ENCODE measurements at regions not wholly inside any gene's neighbourhood (a gene's known extent, or its start where the extent isn't known, plus 50 kb on each side); places are given as distances from the start of the nearest gene placed in this dataset.

- Histone ChIP-seq H3K27ac (ENCODE audit: low read depth in 2 of 2, low read length in 2 of 2) (peak overlapping the region in 1 of 2 donors; percentile 36), H3K27me3 (ENCODE audit: control insufficient read depth in 2 of 2, insufficient read depth in 2 of 2, low read length in 2 of 2) (no peaks in the 10 kb centered on the region), H3K9me3 (ENCODE audit: control insufficient read depth in 2 of 2, low read length in 2 of 2) (no peaks in the 10 kb centered on the region), H3K4me1 (ENCODE audit: control insufficient read depth in 2 of 2, insufficient read depth in 2 of 2, low read length in 2 of 2) (peaks cover 0 to 5% of the 10 kb centered on the region in 2 donors), H3K9ac (ENCODE audit: low read depth in 1 of 2, low read length in 2 of 2) (no peak overlapping the region), H3K4me3 (ENCODE audit: low read length in 2 of 2) (no peak overlapping the region), H3K36me3 (ENCODE audit: control insufficient read depth in 2 of 2, insufficient read depth in 2 of 2, low read length in 2 of 2) (no peaks in the 10 kb centered on the region)
Measured at GRCh38 chr16:54503011-54503855, 216.6 kb upstream of the IRX3 start.

- H3K9me3 ChIP-seq (ENCODE audit: control insufficient read depth in 2 of 2, low read length in 2 of 2): no peaks in the 10 kb centered on the region
- H3K9ac ChIP-seq (ENCODE audit: low read depth in 1 of 2, low read length in 2 of 2): no peak overlapping the region
- no peak overlapping the region for H3K27ac ChIP-seq (ENCODE audit: low read depth in 2 of 2, low read length in 2 of 2)
- H3K27me3 ChIP-seq (ENCODE audit: control insufficient read depth in 2 of 2, insufficient read depth in 2 of 2, low read length in 2 of 2): no peaks in the 10 kb centered on the region
- H3K4me1 ChIP-seq (ENCODE audit: control insufficient read depth in 2 of 2, insufficient read depth in 2 of 2, low read length in 2 of 2): peaks cover 0 to 5% of the 10 kb centered on the region in 2 donors
- no peak overlapping the region for H3K4me3 ChIP-seq (ENCODE audit: low read length in 2 of 2)
- H3K36me3 ChIP-seq (ENCODE audit: control insufficient read depth in 2 of 2, insufficient read depth in 2 of 2, low read length in 2 of 2): no peaks in the 10 kb centered on the region
Measured at GRCh38 chr16:54501797-54502196, 215.2 kb upstream of the IRX3 start.

DNA sequence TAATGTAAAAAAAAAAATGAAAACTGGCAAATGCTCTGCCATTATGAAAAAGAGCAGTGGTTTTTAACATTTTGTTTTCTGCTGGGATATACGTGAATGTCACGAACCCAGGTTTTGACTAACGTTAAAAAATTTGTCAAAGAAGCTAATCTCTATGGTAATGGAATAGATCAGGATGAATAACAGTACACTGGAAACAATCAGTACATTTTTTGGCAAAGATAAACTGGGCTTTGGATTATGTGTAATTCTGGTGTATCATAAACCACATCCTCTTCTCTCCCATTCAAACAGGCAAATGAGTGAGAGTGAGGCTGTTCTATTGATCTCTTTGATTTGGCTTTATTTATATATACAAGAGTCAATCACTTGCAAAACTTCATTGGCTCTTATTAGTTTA lies 207.0 kb upstream of the IRX3 start:
- H3K27ac ChIP-seq (ENCODE audit: low read depth in 2 of 2, low read length in 2 of 2): no peak overlapping the region
- no peaks in the 10 kb centered on the region for H3K27me3 ChIP-seq (ENCODE audit: control insufficient read depth in 2 of 2, insufficient read depth in 2 of 2, low read length in 2 of 2)
- H3K4me1 ChIP-seq (ENCODE audit: control insufficient read depth in 2 of 2, insufficient read depth in 2 of 2, low read length in 2 of 2): peaks cover 0 to 7% of the 10 kb centered on the region in 2 donors
- H3K9ac ChIP-seq (ENCODE audit: low read depth in 1 of 2, low read length in 2 of 2): no peak overlapping the region
- H3K4me3 ChIP-seq (ENCODE audit: low read length in 2 of 2): no peak overlapping the region
- H3K9me3 ChIP-seq (ENCODE audit: control insufficient read depth in 2 of 2, low read length in 2 of 2): no peaks in the 10 kb centered on the region
- H3K36me3 ChIP-seq (ENCODE audit: control insufficient read depth in 2 of 2, insufficient read depth in 2 of 2, low read length in 2 of 2): no peaks in the 10 kb centered on the region

GRCh38 chr16:54493061-54493460 lies 206.5 kb upstream of the IRX3 start:
- Histone ChIP-seq H3K9me3 (ENCODE audit: control insufficient read depth in 2 of 2, low read length in 2 of 2) (no peaks in the 10 kb centered on the region), H3K4me3 (ENCODE audit: low read length in 2 of 2) (no peak overlapping the region), H3K36me3 (ENCODE audit: control insufficient read depth in 2 of 2, insufficient read depth in 2 of 2, low read length in 2 of 2) (no peaks in the 10 kb centered on the region)

DNA sequence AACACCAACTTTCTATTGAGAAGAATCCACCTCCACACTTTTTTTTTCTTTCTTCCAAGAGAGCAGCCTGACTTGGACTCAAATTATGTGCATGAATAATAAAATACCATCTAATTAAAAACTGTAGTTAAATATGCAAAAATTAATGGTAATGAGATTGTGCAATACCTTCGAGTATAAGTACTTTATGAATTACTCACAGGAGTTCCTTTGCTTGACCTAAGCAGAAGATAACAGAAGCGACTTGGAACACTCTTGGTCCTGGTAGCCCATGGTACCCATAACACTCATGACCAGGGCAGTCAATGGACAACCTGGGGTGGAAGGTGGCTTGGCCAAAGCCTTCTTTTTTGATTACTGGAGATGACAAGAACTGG lies 203.5 kb upstream of the IRX3 start:
- no peaks in the 10 kb centered on the region for H3K9me3 ChIP-seq (ENCODE audit: control insufficient read depth in 2 of 2, low read length in 2 of 2)
- no peaks in the 10 kb centered on the region for H3K36me3 ChIP-seq (ENCODE audit: control insufficient read depth in 2 of 2, insufficient read depth in 2 of 2, low read length in 2 of 2)
- H3K4me1 ChIP-seq (ENCODE audit: control insufficient read depth in 2 of 2, insufficient read depth in 2 of 2, low read length in 2 of 2): peaks cover 0 to 7% of the 10 kb centered on the region in 2 donors
- H3K4me3 ChIP-seq (ENCODE audit: low read length in 2 of 2): no peak overlapping the region
- H3K27me3 ChIP-seq (ENCODE audit: control insufficient read depth in 2 of 2, insufficient read depth in 2 of 2, low read length in 2 of 2): no peaks in the 10 kb centered on the region
- H3K27ac ChIP-seq (ENCODE audit: low read depth in 2 of 2, low read length in 2 of 2): no peak overlapping the region
- no peak overlapping the region for H3K9ac ChIP-seq (ENCODE audit: low read depth in 1 of 2, low read length in 2 of 2)

More at GRCh38 chr16:54493061-54493460, 206.5 kb upstream of the IRX3 start:
- H3K27me3 ChIP-seq (ENCODE audit: control insufficient read depth in 2 of 2, insufficient read depth in 2 of 2, low read length in 2 of 2): no peaks in the 10 kb centered on the region
- H3K27ac ChIP-seq (ENCODE audit: low read depth in 2 of 2, low read length in 2 of 2): no peak overlapping the region
- H3K4me1 ChIP-seq (ENCODE audit: control insufficient read depth in 2 of 2, insufficient read depth in 2 of 2, low read length in 2 of 2): peaks cover 0 to 7% of the 10 kb centered on the region in 2 donors
- no peak overlapping the region for H3K9ac ChIP-seq (ENCODE audit: low read depth in 1 of 2, low read length in 2 of 2)

DNA sequence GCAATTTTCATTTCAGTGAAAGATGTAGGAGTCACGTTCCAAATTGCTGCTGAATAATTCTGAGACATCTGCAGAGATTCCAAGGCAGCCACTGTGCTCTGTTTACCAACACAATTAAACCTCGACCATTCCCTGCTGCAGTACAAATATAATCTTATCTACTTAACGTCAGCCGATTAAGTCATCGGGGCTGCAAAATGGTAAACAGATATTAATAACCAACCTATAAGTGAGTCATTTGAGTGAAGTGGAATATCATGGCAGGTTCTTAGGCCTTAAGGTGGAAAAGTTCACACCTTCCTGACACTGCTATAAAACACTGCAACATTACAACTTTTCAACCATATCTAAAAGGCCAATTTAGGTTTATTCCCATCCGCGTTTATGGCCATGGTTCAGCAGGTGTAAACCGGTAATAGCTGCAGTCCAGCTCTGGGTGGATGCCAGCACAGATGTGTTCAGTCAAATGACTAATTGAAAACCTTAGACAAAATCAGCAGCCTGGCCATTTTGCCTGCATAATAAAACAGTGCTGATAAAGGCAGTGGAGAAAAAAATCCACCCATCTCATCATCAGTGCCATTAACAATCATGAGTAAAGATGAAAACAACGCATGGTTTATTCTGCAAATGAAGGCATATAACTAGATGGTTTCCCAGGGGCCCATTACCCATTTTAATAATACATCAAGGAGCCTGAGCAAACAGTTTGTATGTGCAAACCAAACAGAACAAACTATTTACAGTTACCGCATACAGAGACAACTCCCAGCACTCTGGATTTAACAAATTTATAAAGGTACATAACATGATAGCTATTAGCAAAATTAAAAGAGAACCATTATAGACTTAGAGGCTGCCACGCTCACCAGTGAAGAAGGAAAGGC lies 202.9 kb upstream of the IRX3 start:
- no peak overlapping the region for H3K9ac ChIP-seq (ENCODE audit: low read depth in 1 of 2, low read length in 2 of 2)
- H3K4me1 ChIP-seq (ENCODE audit: control insufficient read depth in 2 of 2, insufficient read depth in 2 of 2, low read length in 2 of 2): peaks cover 0 to 7% of the 10 kb centered on the region in 2 donors
- H3K27me3 ChIP-seq (ENCODE audit: control insufficient read depth in 2 of 2, insufficient read depth in 2 of 2, low read length in 2 of 2): no peaks in the 10 kb centered on the region
- no peak overlapping the region for H3K4me3 ChIP-seq (ENCODE audit: low read length in 2 of 2)
- no peak overlapping the region for H3K27ac ChIP-seq (ENCODE audit: low read depth in 2 of 2, low read length in 2 of 2)
- no peaks in the 10 kb centered on the region for H3K9me3 ChIP-seq (ENCODE audit: control insufficient read depth in 2 of 2, low read length in 2 of 2)
- no peaks in the 10 kb centered on the region for H3K36me3 ChIP-seq (ENCODE audit: control insufficient read depth in 2 of 2, insufficient read depth in 2 of 2, low read length in 2 of 2)

- H3K4me3 ChIP-seq (ENCODE audit: low read length in 2 of 2): no peak overlapping the region
- no peak overlapping the region for H3K27ac ChIP-seq (ENCODE audit: low read depth in 2 of 2, low read length in 2 of 2)
- no peaks in the 10 kb centered on the region for H3K27me3 ChIP-seq (ENCODE audit: control insufficient read depth in 2 of 2, insufficient read depth in 2 of 2, low read length in 2 of 2)
- no peaks in the 10 kb centered on the region for H3K36me3 ChIP-seq (ENCODE audit: control insufficient read depth in 2 of 2, insufficient read depth in 2 of 2, low read length in 2 of 2)
- no peaks in the 10 kb centered on the region for H3K9me3 ChIP-seq (ENCODE audit: control insufficient read depth in 2 of 2, low read length in 2 of 2)
- H3K4me1 ChIP-seq (ENCODE audit: control insufficient read depth in 2 of 2, insufficient read depth in 2 of 2, low read length in 2 of 2): peaks cover 0 to 7% of the 10 kb centered on the region in 2 donors
- no peak overlapping the region for H3K9ac ChIP-seq (ENCODE audit: low read depth in 1 of 2, low read length in 2 of 2)
Measured at GRCh38 chr16:54488729-54489128, 202.1 kb upstream of the IRX3 start.

GRCh38 chr16:54487933-54488332 lies 201.3 kb upstream of the IRX3 start:
- Histone ChIP-seq H3K36me3 (ENCODE audit: control insufficient read depth in 2 of 2, insufficient read depth in 2 of 2, low read length in 2 of 2) (no peaks in the 10 kb centered on the region), H3K27ac (ENCODE audit: low read depth in 2 of 2, low read length in 2 of 2) (no peak overlapping the region), H3K9me3 (ENCODE audit: control insufficient read depth in 2 of 2, low read length in 2 of 2) (no peaks in the 10 kb centered on the region), H3K4me1 (ENCODE audit: control insufficient read depth in 2 of 2, insufficient read depth in 2 of 2, low read length in 2 of 2) (peaks cover 0 to 7% of the 10 kb centered on the region in 2 donors), H3K4me3 (ENCODE audit: low read length in 2 of 2) (no peak overlapping the region), H3K27me3 (ENCODE audit: control insufficient read depth in 2 of 2, insufficient read depth in 2 of 2, low read length in 2 of 2) (no peaks in the 10 kb centered on the region), H3K9ac (ENCODE audit: low read depth in 1 of 2, low read length in 2 of 2) (no peak overlapping the region)

- no peak overlapping the region for H3K4me3 ChIP-seq (ENCODE audit: low read length in 2 of 2)
- H3K4me1 ChIP-seq (ENCODE audit: control insufficient read depth in 2 of 2, insufficient read depth in 2 of 2, low read length in 2 of 2): peaks cover 0 to 6% of the 10 kb centered on the region in 2 donors
- H3K9ac ChIP-seq (ENCODE audit: low read depth in 1 of 2, low read length in 2 of 2): no peak overlapping the region
- H3K27ac ChIP-seq (ENCODE audit: low read depth in 2 of 2, low read length in 2 of 2): no peak overlapping the region
- H3K27me3 ChIP-seq (ENCODE audit: control insufficient read depth in 2 of 2, insufficient read depth in 2 of 2, low read length in 2 of 2): no peaks in the 10 kb centered on the region
- H3K36me3 ChIP-seq (ENCODE audit: control insufficient read depth in 2 of 2, insufficient read depth in 2 of 2, low read length in 2 of 2): no peaks in the 10 kb centered on the region
- H3K9me3 ChIP-seq (ENCODE audit: control insufficient read depth in 2 of 2, low read length in 2 of 2): no peaks in the 10 kb centered on the region
Measured at GRCh38 chr16:54484700-54485099, 198.1 kb upstream of the IRX3 start.
